Embryonic facial prominence (tissue), 1 donor: ENCODE measurements at regions not wholly inside any gene's neighbourhood (a gene's known extent, or its start where the extent isn't known, plus 50 kb on each side); places are given as distances from the start of the nearest gene placed in this dataset.

Experiments used
- DNase-seq: peaks from one replicate; pipeline ENCODE4 v3.0.0-alpha.2; 2016; ENCODE audit errors: extremely low spot score

DNA sequence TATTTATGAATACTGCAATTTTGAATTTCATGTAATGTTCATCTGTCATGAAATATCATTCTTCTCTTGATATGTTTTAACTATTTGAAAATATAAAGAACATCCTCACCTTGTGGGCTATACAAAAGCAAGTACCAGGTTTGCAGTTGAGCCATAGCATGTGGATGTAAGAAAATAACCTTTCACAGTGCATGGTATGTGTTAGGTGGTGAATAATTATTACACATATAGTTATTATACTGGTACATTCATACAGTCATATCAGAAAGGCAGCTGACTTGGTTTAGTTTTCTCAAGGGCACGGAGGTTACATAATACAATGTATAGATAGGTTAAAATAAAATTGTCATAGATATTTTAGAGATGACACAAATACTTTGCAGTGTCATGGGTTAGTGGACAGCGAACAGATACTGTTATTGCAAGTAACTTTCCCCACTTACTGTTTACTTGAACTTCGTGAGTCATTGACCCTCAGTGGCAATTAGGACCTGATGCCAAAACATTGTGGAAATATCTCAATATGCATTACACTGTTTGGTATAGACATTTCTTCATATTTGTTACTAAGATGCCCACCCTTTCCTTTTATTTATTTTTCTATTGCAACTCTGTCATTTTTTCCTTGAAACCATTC, 445.4 kb upstream of the GOT2 start:
- no peak for DNase-seq

DNA sequence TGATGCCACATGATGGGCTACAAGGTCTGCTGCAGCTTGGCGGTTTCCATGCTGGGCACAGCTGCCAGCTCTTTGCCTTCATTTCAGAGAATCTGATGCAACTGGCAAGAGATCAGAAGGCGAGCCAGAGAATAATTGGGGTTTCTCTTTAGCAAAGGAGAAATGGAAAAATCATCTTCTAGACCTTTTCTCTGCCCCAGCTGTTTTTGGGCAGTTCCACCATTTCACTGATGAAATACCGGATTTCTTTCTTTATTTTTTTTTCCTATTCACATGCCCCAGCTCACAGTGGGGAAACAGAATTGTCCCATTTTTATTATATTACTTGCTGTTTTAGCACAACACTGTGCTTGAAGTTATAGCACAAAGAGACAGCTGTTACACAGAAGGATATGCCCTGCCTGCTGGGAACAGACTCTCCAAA, 439.3 kb upstream of the GOT2 start:
- no peak for DNase-seq

DNA sequence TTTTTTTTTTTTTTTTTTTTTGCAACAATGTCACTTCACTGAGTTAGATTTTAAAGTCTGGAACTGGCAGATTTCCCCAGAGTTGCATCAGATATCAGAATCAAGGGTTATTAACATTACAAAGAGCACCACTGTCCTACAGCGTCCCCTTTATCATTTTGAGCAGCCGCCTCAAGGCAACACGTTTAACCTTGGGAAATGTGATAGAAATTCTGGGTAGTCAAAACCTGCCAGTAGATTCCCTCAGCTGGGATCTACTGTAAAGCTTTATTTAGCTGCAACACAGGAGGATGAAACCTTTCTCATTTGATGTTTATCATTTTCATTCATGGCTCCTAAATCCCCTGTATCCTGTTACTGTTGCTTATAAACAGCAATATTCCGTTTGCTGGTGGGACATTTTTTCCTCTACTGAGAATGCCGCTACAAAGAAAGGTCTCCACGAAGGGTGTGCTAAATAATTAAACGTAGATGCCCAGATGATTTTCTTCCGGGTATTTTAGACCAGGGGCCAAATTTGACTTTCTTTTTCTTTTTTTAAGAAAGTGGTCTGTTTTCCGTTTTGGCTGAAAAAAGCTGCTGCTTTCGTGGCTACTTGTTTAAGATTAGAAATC, 436.1 kb upstream of the GOT2 start:
- DNase-seq = no peak

DNA sequence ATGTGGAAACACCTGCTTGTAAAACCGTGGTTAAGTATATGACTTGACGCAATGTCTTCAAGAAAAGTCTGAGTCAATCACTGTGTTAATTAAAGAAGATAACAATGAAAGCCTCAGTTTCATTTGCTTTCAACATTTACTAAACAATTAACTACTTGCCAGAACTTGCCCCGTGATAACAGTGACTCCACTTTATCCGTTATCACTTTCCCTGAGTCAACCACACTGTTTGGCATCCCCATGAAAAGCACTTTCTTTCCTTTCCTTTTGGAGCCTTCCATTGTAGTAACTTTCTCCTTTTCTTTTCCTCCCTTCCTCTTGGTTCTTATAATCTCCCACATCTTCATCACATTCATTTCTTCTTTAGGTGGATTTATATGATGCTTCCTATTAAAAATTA, 435.1 kb upstream of the GOT2 start:
- no peak for DNase-seq

DNA sequence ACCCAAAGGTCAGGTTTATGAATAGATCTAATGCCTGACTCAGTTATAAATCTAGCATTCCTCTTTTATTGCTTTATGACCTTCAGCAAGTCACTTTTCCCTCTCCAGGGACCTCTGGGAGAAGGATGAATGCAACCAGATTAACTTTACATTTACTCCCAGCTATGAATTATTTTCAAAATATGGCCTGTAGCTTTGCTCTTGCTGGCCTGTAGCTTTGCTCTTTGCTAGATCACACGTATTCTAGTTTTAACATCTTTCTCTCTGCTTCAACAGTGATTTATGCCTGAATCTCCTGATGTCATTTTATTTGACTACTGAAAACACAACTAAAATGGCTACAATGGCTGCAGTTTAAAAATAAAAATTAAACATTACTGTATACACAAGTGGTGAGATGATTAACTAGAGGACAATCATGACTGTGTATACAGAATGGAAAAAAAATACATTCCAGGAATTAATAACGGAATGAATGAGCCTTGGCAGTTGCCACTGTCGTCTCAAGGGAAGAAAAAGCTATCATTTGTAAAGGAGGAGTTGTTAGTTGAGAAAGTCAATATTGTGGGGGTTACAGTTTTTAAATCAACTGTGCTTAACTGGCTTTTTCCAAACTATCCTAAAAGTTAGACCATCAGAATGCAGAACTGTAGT, 434.5 kb upstream of the GOT2 start:
- no peak for DNase-seq

DNA sequence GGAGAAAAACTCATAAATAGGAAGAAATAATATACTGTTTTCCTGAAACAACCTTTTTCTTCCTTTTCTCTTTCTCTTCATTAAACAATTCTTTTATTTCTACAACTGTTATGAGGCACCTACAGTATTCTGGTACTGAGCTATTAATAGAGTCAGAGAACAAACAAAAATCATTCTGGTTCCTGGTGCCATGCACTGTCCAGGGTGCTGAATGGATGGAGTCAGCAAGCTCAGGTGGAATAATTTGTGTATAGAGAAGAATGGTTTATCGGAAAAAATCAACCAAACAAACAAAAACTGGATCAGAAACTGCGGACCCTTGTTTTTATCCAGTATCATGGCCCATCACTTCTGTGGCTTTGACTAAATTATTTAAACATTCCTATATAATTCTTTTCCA, 430.3 kb upstream of the GOT2 start:
- DNase-seq = no peak

DNA sequence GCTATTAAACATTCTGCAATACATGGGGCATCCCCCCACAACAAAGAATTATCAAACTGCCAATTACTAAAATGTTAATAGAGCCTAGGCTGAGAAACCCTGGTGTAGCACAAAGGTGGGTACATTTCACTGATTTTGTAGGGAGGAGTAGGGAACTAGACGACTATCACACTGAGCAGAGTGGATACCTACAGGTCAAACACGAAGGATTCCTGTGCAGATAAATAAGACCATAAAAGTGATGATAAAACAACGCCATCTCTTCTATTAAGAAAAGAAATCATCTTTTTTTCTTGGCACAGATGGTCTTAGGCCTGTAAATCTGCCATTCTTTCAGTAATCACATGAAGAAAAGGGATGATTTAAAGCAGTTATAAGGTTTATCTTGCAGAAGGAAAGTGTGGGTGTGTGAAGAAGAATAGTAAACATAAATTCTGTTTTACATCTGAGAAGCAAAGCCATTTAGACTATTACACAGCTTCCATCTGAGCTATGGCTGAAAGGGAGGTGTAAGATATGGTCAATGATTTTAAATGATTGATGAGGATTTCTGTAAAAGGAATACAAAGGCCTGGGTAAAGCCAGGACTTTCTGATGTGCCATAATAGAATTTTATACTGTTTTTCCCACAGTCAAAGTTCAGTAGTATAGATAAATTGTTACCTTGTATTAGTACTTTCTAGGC, 429.4 kb upstream of the GOT2 start:
- DNase-seq = no peak

DNA sequence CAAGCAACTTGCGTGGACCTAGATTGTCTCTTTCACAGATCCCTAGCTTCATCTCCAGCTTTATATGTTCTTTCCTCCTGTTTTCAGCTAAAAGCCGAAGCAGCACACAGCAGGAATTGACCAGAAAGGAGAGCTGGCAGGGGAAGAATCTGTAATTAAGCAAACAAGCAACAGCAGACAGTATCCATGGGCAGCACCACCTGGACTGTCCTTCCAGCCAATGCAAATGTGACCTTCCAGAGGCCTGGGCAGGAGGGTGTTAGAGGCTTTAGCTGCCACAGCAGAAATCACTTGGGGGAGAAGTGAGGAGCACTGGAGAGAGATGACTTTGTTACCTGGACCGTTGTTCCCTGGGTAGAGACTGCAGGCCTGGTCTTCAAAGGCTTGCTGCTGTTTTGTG, 427.6 kb upstream of the GOT2 start:
- no peak for DNase-seq

DNA sequence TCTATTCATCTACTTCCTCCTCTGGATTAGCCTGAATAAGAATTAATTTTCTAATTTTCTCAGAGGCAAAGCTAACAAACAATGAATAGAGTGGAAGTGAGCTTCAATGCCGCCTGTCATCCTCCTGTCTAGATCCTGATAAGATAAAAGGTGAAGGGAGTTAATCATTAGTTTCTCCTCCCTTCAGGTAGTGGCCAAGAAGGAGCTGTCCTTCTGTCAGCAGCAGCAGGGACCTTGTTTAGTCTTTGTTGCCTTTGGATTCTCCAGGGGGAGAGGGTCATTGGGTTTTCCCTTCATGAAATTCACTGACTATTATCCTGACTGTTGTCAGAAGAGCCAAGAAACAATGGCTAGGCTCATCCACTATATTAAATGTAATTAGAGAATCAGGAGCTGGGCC, 420.2 kb upstream of the GOT2 start:
- no peak for DNase-seq

DNA sequence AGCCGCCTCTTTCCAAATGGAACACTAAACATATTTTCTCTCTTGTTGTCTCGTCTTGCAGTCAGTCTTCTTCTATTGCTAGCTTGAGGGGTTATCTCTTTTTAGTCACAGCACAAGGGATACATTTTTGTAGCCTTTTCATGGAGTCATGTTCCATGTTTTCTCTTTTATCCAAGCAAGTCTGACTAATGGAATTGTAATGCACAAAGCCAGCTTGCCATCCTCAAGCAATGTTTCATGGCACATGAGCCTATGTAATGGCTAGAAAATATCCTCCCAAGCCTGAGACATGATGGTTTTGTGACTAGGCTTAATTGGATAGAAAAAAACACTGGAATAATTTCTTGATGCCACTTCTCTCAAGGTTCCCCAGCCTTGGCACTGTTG, 414.6 kb upstream of the GOT2 start:
- no peak for DNase-seq

DNA sequence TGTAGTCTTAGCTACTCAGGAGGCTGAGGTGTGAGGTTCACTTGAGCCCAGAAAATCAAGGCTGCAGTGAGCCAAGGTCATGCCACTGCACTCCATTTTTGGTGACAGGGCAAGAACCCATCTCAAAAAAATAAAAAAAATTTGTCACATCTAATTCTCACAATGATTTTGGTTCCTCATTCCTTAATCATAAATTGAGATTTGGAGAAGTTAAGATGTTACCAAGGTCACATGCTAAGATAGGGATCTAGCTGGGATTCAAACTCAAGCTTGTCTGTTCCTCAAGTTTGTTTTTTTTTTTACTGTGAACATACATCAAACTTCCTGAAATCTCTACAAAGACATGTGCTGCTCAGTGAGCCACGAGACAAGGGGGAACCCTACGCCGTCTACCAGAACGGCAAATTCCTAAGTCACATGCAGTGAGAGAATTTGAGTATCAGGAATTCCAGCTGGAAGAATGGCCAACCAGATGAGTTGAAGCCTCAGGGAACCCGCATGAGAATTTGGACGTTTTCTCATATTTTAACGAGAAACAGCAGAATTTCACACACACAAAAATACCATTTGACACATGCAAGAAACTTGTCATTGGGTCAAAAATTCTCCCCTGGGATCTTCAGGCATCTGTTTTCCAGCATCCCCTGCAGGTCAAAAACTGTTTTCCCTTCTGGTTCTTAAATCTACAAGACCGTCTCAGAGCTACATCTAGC, 414.1 kb upstream of the GOT2 start:
- no peak for DNase-seq

DNA sequence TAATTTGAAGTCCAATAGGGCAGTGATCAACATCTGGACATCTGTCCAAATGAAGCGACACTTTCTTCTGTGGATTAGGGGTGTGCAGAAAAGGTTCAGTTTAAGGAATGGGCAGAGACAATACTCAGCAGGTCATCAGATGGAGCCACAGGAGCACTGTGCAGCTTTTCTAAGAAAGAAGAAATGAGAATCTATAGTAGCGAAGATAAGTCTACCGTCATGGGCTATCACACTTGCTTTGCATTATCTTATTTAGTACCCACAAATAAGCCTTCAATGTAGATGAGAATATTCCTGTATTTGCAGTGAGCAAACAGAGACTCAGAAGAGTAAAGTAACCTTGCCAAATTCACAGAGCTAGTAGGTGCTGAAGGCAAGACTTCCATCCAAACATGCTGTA, 412.0 kb upstream of the GOT2 start:
- DNase-seq = no peak

DNA sequence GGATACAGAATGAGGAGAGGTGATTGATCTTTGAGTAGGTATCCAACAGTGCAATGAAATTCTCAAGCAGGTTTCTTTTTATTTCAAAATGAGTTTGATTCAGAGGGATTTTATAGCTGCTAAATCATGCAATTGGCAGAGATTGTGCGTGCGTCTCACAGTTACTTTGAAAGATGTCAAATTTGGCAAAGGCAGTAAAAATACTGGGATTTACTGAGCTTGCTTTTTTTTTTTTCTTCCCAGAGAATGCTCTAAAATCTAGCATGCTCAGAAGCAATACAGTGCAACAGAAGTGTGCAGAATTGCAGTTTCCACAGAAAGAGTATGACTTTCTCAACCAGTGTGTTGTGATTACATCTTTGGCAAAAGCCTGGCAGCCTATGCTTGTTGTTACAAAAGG, 410.7 kb upstream of the GOT2 start:
- no peak for DNase-seq

DNA sequence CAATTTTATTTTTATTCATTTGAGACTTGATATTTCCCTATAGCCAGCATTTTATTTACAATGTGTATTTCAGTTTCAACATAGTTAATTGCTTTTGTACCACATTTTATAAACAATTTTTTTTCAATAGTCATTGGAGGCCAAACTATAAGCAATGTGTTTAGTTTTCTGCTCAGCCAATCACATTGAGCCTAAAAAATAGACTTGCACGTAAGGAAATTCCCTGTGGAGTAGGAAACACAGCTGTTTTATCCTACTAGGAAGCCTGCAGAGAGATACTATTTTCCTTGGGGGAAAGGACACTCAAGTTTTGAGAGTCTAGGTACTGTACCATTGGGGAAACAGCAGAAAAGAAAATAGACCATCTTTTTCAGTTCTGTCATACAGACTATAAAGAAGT, 410.2 kb upstream of the GOT2 start:
- DNase-seq = no peak

DNA sequence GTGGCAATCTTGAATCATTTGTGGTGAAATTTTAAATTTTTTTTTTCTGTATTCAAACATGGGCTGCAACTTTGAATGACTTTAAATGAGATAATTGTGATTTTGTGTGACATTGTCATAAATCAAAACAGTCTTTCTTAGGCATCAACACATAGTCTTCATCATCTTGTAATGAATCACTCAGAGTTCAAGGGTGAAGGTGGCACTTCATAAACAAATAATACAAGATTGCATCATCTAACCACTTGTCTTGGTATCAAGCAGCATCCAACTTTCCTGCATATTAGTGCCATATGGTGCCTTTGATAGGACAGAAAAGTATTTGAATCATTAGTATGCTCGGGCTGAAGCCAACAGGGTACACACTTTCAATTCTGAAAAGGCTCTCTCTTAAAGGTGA, 392.4 kb upstream of the GOT2 start:
- no peak for DNase-seq

DNA sequence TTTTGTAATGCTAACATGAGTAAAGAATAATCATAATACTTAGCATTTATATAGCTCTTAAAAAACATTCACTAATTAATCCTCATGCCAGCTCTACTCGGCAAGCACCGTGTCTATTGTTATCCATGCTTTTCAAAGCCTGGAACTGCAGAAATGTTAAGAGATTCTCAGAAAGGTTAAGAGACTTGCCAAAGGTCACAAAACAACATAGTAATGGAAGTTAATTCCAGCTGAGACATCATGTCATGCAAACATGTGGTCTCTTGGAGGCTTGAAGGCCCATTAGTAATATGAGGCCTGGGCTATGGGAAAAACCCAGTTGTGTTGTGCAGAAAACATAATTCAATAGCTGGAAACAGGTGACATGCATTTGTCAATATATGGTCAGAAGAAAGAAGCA, 389.9 kb upstream of the GOT2 start:
- DNase-seq = no peak

DNA sequence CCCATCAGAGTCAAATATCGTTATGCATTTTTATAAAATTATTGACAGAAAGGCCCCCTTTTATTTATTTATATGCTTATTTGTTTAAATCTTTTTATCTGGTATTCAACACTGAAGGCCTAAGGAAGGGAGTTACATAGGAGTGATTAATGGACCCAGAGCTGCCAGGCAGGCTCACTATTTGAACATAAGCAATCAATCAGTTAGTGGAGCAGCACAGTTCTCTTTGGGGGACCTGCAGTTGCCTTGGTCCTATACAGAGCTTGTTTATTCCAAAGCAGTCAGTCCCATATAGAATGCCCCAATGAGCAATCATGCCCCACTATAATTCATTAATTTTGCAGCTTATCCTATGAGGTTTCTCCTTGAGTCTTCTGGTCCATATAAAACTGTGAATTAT, 389.4 kb upstream of the GOT2 start:
- DNase-seq = no peak

DNA sequence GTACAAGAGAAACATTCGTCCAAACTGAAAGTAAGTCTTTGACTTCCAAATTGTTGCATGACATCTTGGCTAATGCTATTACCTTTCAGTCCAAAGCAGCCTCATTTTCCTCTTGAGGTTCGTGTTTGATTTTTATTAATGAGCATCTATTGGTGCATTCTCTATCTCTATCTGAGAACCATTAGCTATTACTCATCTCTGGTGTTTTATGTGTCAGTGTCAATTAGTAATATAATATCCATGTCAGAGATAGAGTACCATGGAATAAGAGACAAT, 388.1 kb upstream of the GOT2 start:
- DNase-seq = no peak

DNA sequence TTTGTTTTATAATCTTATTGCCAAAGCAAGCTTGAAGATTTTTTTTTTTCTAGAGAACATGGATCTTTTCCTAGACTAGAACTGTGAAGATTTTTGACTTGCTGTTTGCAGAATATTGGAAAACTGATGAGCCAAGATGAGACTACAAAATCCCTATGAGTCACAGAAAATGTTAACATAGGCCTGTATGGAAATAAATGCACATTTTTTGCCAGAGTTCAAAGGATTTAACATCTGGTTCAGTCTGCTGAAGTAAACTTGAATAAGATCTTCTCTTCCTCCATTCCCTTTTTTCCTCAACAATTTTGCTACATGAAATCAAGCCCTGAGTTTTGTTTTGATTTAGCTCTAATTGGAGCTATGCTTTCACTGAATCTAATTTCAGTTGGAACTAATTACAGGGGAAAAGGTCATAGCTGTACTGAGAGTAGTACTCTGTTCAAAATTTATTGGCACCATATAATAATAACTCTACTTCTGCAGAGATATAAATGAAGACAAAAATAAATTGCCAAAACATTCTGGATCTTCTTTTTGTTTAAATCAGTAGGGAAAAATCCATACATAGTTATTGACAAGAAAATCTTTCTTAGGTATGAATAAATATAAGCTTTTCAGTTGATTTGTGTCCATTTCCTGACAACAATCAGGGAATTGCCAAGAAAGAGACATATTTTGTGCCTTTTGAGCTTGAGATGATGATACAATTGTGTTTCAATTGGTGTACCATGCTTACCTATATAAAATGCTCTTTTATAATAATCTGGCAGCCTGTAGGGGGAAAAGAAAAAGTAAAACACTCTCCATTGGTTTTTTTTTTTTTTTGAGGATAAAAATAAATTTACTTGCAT, 387.5 kb upstream of the GOT2 start:
- DNase-seq = no peak

DNA sequence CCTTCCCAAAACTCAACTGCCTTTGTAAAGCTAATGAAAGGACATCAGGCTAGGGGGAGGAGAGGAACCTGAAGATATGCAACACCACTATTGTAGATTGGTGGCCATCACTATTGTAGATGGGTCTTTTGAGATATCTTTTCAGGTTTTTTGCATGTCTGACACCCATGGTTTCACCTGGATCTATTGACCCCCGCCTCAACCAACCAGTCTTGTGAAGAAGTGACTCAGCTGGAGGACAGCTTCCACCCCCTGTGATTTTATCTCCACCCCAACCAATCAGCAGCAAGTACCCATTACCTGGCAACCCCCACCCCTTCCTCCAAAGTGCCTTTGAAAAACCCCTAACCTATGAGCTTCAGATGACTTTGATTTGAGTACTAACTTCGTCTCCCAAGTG, 382.6 kb upstream of the GOT2 start:
- no peak for DNase-seq

DNA sequence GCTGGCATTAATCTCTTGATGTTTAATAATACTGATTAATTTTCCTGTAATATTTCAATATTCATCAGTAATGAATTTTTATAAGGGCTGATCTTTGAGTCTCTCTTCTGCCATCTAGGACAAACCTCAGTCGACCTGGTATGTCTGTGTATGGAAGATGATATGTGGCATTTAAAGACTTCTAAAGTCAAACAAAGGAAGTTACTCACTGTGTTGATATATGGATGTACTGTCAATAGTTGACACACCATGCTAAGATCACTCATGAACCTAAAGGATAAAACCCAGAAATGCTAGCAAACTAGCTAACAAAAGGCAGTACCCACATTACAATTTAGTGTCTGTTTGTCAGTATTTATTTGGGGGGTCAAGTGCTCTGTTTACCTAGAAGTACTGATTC, 380.7 kb upstream of the GOT2 start:
- no peak for DNase-seq
